B cell (primary cell): ENCODE measurements at regions not wholly inside any gene's neighbourhood (a gene's known extent, or its start where the extent isn't known, plus 50 kb on each side); places are given as distances from the start of the nearest gene placed in this dataset.

Experiments used
- ATAC-seq: fragments of 200-7000 bp; cut with Tn5 transposase; one replicate; pipeline ENCODE4 v1.10.0; 2021; ENCODE audit warnings: low read depth, mild to moderate bottlenecking, moderate number of reproducible peaks, moderate library complexity
- CTCF ChIA-PET: fragments of 350-600 bp; sonication (Branson Sonifier 250); formaldehyde crosslinking; loops from one replicate; lab custom pipeline; 2021; ENCODE audit warnings: antibody characterized with exemption, inconsistent platforms; lab: Charles Lee
- POLR2A ChIA-PET: fragments of 350-600 bp; sonication (Branson Sonifier 250); formaldehyde crosslinking; loops from one replicate; lab custom pipeline; 2021; ENCODE audit warnings: antibody characterized with exemption; lab: Charles Lee
- DNase-seq: peaks from one replicate; pipeline ENCODE4 v3.0.0; 2013
- H2AFZ ChIP-seq: 2 replicates; pipeline ENCODE4 v1.6.1; 2012; ENCODE audit warnings: mild to moderate bottlenecking, low read depth, low read length; ENCODE audit not compliant: insufficient read depth, poor library complexity, severe bottlenecking
- H3K27ac ChIP-seq, 2 donors: 1 replicate in 1 of 2; 2 replicates in 1 of 2; pipeline ENCODE4 v1.5.1; 2012 to 2013; ENCODE audit warnings: low read length in 2 of 2, mild to moderate bottlenecking in 2 of 2, moderate library complexity in 1 of 2
- H3K27me3 ChIP-seq, 4 experiments: fragments of 200-600 bp in 1 of 4; sonication (generic) in 1 of 4; replicated peaks in 1 of 4; 1 replicate in 2 of 4; 2 replicates in 2 of 4; pipeline versions ENCODE4 v1.6.1 to v1.7.0; 2013 to 2016; ENCODE audit warnings: low read length in 3 of 4, mild to moderate bottlenecking in 2 of 4, mixed read lengths in 1 of 4, moderate library complexity in 1 of 4; ENCODE audit not compliant: insufficient read depth in 4 of 4, control insufficient read depth in 3 of 4; ENCODE audit errors: control extremely low read depth in 1 of 4
- H3K36me3 ChIP-seq, 2 experiments: replicated peaks in 1 of 2; 1 replicate in 1 of 2; 2 replicates in 1 of 2; pipeline versions ENCODE4 v1.6.1 to v1.7.1; 2013; ENCODE audit warnings: low read length in 1 of 2; ENCODE audit not compliant: insufficient read depth in 2 of 2, control insufficient read depth in 1 of 2; ENCODE audit errors: control extremely low read depth in 1 of 2, extremely low read depth in 1 of 2
- H3K4me1 ChIP-seq, 2 donors: fragments of 200-600 bp in 1 of 2; sonication (generic) in 1 of 2; 1 replicate in 1 of 2; 2 replicates in 1 of 2; pipeline versions ENCODE4 v1.5.1 to v1.6.1; 2013 to 2017; ENCODE audit warnings: low read length in 2 of 2; ENCODE audit not compliant: control insufficient read depth in 2 of 2, insufficient read depth in 2 of 2
- H3K4me2 ChIP-seq: replicated peaks from 2 replicates; pipeline ENCODE3; 2012; ENCODE audit warnings: mild to moderate bottlenecking, low read depth, low read length; ENCODE audit not compliant: poor library complexity, severe bottlenecking
- H3K4me3 ChIP-seq, 5 experiments: fragments of 200-600 bp in 1 of 5; sonication (generic) in 1 of 5; 1 replicate in 3 of 5; 2 replicates in 2 of 5; pipeline versions ENCODE4 v1.5.1 to v1.7.0; 2011 to 2016; ENCODE audit warnings: low read length in 4 of 5, mild to moderate bottlenecking in 4 of 5, low read depth in 2 of 5, control low read depth in 1 of 5, moderate library complexity in 1 of 5; ENCODE audit not compliant: insufficient read depth in 1 of 5; ENCODE audit errors: control extremely low read depth in 1 of 5, extremely low read depth in 1 of 5
- H3K79me2 ChIP-seq: fragments of 200-600 bp; sonication (generic); one replicate; pipeline ENCODE4 v1.6.0; 2016; ENCODE audit warnings: low read length; ENCODE audit not compliant: control insufficient read depth, insufficient read depth
- H3K9ac ChIP-seq: fragments of 200-600 bp; sonication (generic); 2 replicates; pipeline ENCODE4 v1.6.1; 2017; ENCODE audit warnings: mild to moderate bottlenecking, low read length, moderate library complexity
- H3K9me3 ChIP-seq, 3 donors: one replicate each; pipeline versions ENCODE4 v1.6.1 to v1.7.1; 2013; ENCODE audit warnings: low read length in 2 of 3; ENCODE audit not compliant: control insufficient read depth in 2 of 3, insufficient read depth in 1 of 3; ENCODE audit errors: control extremely low read depth in 1 of 3
- H4K20me1 ChIP-seq: 2 replicates; pipeline ENCODE4 v1.6.0; 2012; ENCODE audit warnings: mild to moderate bottlenecking, low read length; ENCODE audit not compliant: insufficient read depth, control insufficient read depth, poor library complexity, severe bottlenecking
- H3K27ac Mint-ChIP-seq: one replicate; pipeline ENCODE4 v1.8.0; 2021; ENCODE audit warnings: mixed read lengths
- H3K27me3 Mint-ChIP-seq: one replicate; pipeline ENCODE4 v1.8.0; 2021; ENCODE audit warnings: mixed read lengths
- H3K4me1 Mint-ChIP-seq: one replicate; pipeline ENCODE4 v1.8.0; 2021; ENCODE audit warnings: mixed read lengths
- H3K4me3 Mint-ChIP-seq: one replicate; pipeline ENCODE4 v1.8.0; 2021; ENCODE audit warnings: mixed read lengths
- H3K9me3 Mint-ChIP-seq: one replicate; pipeline ENCODE4 v1.8.0; 2022; ENCODE audit warnings: mixed read lengths; ENCODE audit not compliant: insufficient read depth
- CTCF ChIP-seq: fragments of 200-600 bp; IDR thresholded peaks from one replicate; pipeline ENCODE4 v1.8.0; 2022; ENCODE audit warnings: antibody characterized with exemption, mild to moderate bottlenecking
- EZH2 ChIP-seq: IDR thresholded peaks from 2 replicates; pipeline ENCODE4 v1.6.1; 2012; ENCODE audit warnings: borderline replicate concordance, low read depth, mild to moderate bottlenecking, moderate library complexity, low read length; ENCODE audit not compliant: insufficient read depth, poor library complexity, severe bottlenecking
- WGBS: methylation state at CpG from one replicate; pipeline ENCODE4 v1.1.5; 2013; ENCODE audit warnings: missing lambda C conversion rate; ENCODE audit not compliant: insufficient coverage; 5-methylcytosine and 5-hydroxymethylcytosine counted together
- intact Hi-C: fragments of 100-400 bp; cut with micrococcal nuclease; formaldehyde crosslinking; loops from one replicate; pipeline ENCODE4 v1.10.0; 2022

GRCh38 chr2:62569907-62570841, 64.2 kb upstream of the TMEM17 start:
- peaks cover 4% of the 10 kb centered on the region for H3K4me1 Mint-ChIP-seq
- peaks cover 38% of the 10 kb centered on the region for H3K27me3 Mint-ChIP-seq
- Histone ChIP-seq H3K27ac (no peak overlapping the region), H3K79me2 (no peaks in the 10 kb centered on the region), H3K36me3 (no peaks in the 10 kb centered on the region), H3K4me1 (peaks cover 5 to 7% of the 10 kb centered on the region in 2 donors), H2AFZ (no peak overlapping the region), H3K4me2 (peak overlapping the region; percentile 51), H4K20me1 (no peaks in the 10 kb centered on the region), H3K9ac (no peak overlapping the region), H3K27me3 (peaks cover 0 to 17% (median 5%) of the 10 kb centered on the region in 4 experiments), H3K9me3 (peaks cover 0 to 6% (median 0%) of the 10 kb centered on the region in 3 donors), H3K4me3 (no peak overlapping the region)
- H3K4me3 Mint-ChIP-seq, result no peak overlapping the region
- CTCF ChIA-PET, result no interaction called here
- H3K9me3 Mint-ChIP-seq, result no peaks in the 10 kb centered on the region
- TF ChIP-seq EZH2, result no peak
- no peak for TF ChIP-seq CTCF
- DNase-seq, result no peak
- 76% methylated on average over 7 of the region's 23 CpGs for WGBS
- ATAC-seq, result no peak
- POLR2A ChIA-PET, result no interaction called here
- intact Hi-C loops, result no loop called here
- H3K27ac Mint-ChIP-seq, result no peak overlapping the region
